OCI-LY3 (cell line): ENCODE measurements at regions not wholly inside any gene's neighbourhood (a gene's known extent, or its start where the extent isn't known, plus 50 kb on each side); places are given as distances from the start of the nearest gene placed in this dataset.

Source experiments
- H2AFZ ChIP-seq: fragments of 200-600, 300-600 bp; shearing (Covaris generic); 2 replicates; pipeline ENCODE4 v1.6.0; 2014; ENCODE audit warnings: antibody characterized with exemption, low read depth, low read length
- H3K27ac ChIP-seq: fragments of 200-600, 300-600 bp; sonication (generic); 2 replicates; pipeline ENCODE4 v1.5.1; 2014; ENCODE audit warnings: mild to moderate bottlenecking, low read length, moderate library complexity, mixed read lengths
- H3K27me3 ChIP-seq: fragments of 200-600, 300-600 bp; sonication (generic); 2 replicates; pipeline ENCODE4 v1.6.1; 2014; ENCODE audit warnings: low read depth, low read length, mixed read lengths
- H3K36me3 ChIP-seq: fragments of 200-600, 300-600 bp; sonication (generic); replicated peaks from 2 replicates; pipeline ENCODE3; 2014; ENCODE audit warnings: low read depth, low read length, mixed read lengths
- H3K4me1 ChIP-seq: fragments of 300-600, 200-600 bp; sonication (generic); 2 replicates; pipeline ENCODE4 v1.6.1; 2014; ENCODE audit warnings: low read length, mixed read lengths
- H3K4me2 ChIP-seq: fragments of 200-600, 300-600 bp; sonication (generic); 2 replicates; pipeline ENCODE4 v1.6.1; 2014; ENCODE audit warnings: low read length, mixed read lengths
- H3K4me3 ChIP-seq: fragments of 300-600, 200-600 bp; sonication (generic); 2 replicates; pipeline ENCODE4 v1.5.1; 2014; ENCODE audit warnings: antibody characterized with exemption, mild to moderate bottlenecking, low read length, moderate library complexity
- H3K79me2 ChIP-seq: fragments of 300-600, 200-600 bp; shearing (Covaris generic); 2 replicates; pipeline ENCODE4 v1.6.1; 2014; ENCODE audit warnings: mild to moderate bottlenecking, low read length, mixed read lengths
- H3K9ac ChIP-seq: fragments of 300-600, 200-600 bp; shearing (Covaris generic); 2 replicates; pipeline ENCODE4 v1.6.0; 2014; ENCODE audit warnings: mild to moderate bottlenecking, low read length, moderate library complexity
- H3K9me3 ChIP-seq: fragments of 200-600, 300-600 bp; shearing (Covaris generic); 2 replicates; pipeline ENCODE4 v1.6.1; 2014; ENCODE audit warnings: low read length, mixed read lengths; ENCODE audit not compliant: insufficient read depth
- H4K20me1 ChIP-seq: fragments of 200-600, 300-600 bp; sonication (generic); 2 replicates; pipeline ENCODE4 v1.6.1; 2016; ENCODE audit warnings: low read length, mixed read lengths; ENCODE audit not compliant: insufficient read depth
- EZH2phosphoT487 ChIP-seq: fragments of 200-600 bp; shearing (Covaris generic); IDR thresholded peaks from 2 replicates; pipeline ENCODE4 v1.6.1; 2018; ENCODE audit warnings: antibody characterized with exemption, mixed run types, low read depth
- TF ChIP-seq, protein P1 (sequence below): fragments of 200-600, 300-600 bp; sonication (generic); IDR thresholded peaks from 2 replicates; pipeline ENCODE4 v1.5.1; 2014; ENCODE audit warnings: antibody characterized with exemption, low read length, low read depth

DNA sequence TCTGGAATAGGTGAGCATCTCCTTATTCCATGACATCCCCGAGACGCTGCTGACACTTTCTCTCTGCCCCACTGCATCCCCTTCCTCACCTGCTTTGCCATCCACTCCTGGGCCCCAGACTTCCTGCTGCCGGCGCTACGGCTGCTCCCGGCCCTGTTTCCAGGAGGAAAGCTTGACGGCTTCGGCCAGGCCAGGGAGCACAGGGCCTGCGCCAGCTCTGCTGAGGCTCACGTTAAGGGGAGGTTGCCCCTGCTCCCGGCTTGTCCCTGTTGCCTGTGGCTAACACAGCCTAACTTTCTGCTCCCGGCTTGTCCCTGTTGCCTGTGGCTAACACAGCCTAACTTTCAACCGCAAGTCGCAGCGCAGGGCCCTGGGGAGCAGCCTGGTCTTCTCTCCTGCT is 177.3 kb upstream of the RGMA start:
- H3K27me3 ChIP-seq, result peaks cover 25% of the 10 kb centered on the region
- H4K20me1 ChIP-seq, result no peaks in the 10 kb centered on the region
- TF ChIP-seq, protein P1, sequence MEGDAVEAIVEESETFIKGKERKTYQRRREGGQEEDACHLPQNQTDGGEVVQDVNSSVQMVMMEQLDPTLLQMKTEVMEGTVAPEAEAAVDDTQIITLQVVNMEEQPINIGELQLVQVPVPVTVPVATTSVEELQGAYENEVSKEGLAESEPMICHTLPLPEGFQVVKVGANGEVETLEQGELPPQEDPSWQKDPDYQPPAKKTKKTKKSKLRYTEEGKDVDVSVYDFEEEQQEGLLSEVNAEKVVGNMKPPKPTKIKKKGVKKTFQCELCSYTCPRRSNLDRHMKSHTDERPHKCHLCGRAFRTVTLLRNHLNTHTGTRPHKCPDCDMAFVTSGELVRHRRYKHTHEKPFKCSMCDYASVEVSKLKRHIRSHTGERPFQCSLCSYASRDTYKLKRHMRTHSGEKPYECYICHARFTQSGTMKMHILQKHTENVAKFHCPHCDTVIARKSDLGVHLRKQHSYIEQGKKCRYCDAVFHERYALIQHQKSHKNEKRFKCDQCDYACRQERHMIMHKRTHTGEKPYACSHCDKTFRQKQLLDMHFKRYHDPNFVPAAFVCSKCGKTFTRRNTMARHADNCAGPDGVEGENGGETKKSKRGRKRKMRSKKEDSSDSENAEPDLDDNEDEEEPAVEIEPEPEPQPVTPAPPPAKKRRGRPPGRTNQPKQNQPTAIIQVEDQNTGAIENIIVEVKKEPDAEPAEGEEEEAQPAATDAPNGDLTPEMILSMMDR, result no peak
- no peak for TF ChIP-seq EZH2phosphoT487
- H3K4me2 ChIP-seq, result no peak overlapping the region
- H3K36me3 ChIP-seq, result no peaks in the 10 kb centered on the region
- no peak overlapping the region for H3K9ac ChIP-seq
- H3K79me2 ChIP-seq, result no peaks in the 10 kb centered on the region
- H3K9me3 ChIP-seq, result no peaks in the 10 kb centered on the region
- H3K27ac ChIP-seq, result no peak overlapping the region
- no peaks in the 10 kb centered on the region for H3K4me1 ChIP-seq
- H3K4me3 ChIP-seq, result no peak overlapping the region
- no peak overlapping the region for H2AFZ ChIP-seq

DNA sequence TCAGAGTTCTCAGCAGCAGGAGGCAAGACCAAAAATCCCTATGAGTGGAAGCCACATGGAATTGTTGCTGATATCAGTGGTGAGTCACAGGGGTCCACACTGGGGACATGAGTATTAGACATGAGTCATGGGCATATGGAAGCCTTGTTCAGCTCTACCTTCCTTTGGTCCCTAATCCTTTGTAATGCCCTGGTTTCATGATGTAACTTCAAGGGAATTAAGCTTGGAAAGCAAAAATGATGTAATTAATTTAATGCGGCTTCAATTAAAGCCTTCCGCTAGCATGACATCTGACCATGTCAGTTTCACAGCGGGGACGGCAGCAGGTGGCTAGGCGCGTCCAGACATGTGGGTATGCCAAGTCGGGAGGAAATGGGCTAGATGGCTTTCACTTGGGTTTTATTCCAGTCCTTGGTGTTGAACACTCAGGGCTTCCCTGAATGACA is 176.1 kb upstream of the RGMA start:
- Histone ChIP-seq H3K27me3 (peaks cover 25% of the 10 kb centered on the region), H4K20me1 (no peaks in the 10 kb centered on the region), H2AFZ (no peak overlapping the region), H3K4me3 (no peak overlapping the region), H3K36me3 (no peaks in the 10 kb centered on the region), H3K9me3 (no peaks in the 10 kb centered on the region), H3K4me2 (no peak overlapping the region), H3K27ac (no peak overlapping the region), H3K9ac (no peak overlapping the region), H3K79me2 (no peaks in the 10 kb centered on the region), H3K4me1 (no peaks in the 10 kb centered on the region)
- TF ChIP-seq, protein P1, result no peak

DNA sequence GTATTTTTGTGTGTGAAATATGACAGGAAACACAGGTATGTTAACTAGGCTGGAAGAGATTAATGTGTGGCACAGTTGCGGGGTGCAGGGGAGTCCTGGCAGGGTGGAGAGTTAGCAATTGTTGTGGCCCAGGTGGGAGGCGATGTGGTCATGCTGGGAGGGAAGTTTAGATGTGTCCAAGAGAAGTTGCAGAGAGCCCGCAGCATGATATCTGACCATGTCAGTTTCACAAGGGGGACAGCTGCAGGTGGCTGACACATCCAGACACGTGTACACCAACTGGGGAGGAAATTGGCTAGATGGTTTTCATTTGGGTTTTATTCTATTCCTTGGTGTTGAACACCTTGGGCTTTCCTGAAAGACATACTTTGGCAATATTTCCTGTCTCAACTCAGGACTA is 172.8 kb upstream of the RGMA start:
- H2AFZ ChIP-seq, result no peak overlapping the region
- no peaks in the 10 kb centered on the region for H3K9me3 ChIP-seq
- TF ChIP-seq, protein P1, result no peak
- TF ChIP-seq EZH2phosphoT487, result no peak
- no peak overlapping the region for H3K27ac ChIP-seq
- H3K4me1 ChIP-seq, result no peaks in the 10 kb centered on the region
- no peak overlapping the region for H3K4me3 ChIP-seq
- no peak overlapping the region for H3K9ac ChIP-seq
- no peaks in the 10 kb centered on the region for H3K79me2 ChIP-seq
- H3K4me2 ChIP-seq, result no peak overlapping the region
- peaks cover 25% of the 10 kb centered on the region for H3K27me3 ChIP-seq
- no peaks in the 10 kb centered on the region for H4K20me1 ChIP-seq
- no peaks in the 10 kb centered on the region for H3K36me3 ChIP-seq

DNA sequence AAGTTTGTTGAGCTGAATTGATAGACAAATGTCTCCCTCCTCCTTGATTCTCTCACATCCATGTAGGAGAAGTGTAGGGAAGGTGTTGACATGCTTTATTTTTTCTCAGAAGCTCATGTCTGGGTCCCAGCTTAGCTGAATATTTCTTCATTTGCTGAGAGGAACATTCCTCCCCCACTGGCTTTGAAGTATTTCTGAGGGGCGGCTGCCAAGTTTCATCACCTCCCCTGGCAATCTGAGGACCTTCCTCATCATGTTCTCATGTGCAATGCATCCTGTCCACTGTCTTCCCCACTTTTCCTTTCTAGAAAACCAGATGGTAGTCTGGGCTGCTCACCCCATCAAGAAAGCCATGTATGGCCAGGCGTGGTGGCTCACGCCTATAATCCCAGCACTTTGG is 168.9 kb upstream of the RGMA start:
- Histone ChIP-seq H3K4me2 (no peak overlapping the region), H2AFZ (no peak overlapping the region), H3K9me3 (no peaks in the 10 kb centered on the region), H4K20me1 (no peaks in the 10 kb centered on the region), H3K36me3 (no peaks in the 10 kb centered on the region), H3K27me3 (peaks cover 8% of the 10 kb centered on the region; the same call in 1 of the 2 replicates), H3K9ac (no peak overlapping the region), H3K27ac (no peak overlapping the region), H3K4me3 (no peak overlapping the region), H3K4me1 (no peaks in the 10 kb centered on the region), H3K79me2 (no peaks in the 10 kb centered on the region)
- TF ChIP-seq, protein P1, result no peak
- no peak for TF ChIP-seq EZH2phosphoT487
